GM18519 (cell line): ENCODE measurements at regions not wholly inside any gene's neighbourhood (a gene's known extent, or its start where the extent isn't known, plus 50 kb on each side); places are given as distances from the start of the nearest gene placed in this dataset.
"Not testable (repeated sequence)": the region's sequence is repeated elsewhere in the genome, so short reads cannot be mapped to it uniquely, and the experiment has no call there.

ENCODE experiments used
- ATAC-seq: cut with Tn5 transposase; IDR thresholded peaks from one replicate; pipeline ENCODE4 v1.9.1; 2021; ENCODE audit warnings: mild to moderate bottlenecking, moderate library complexity; ENCODE audit not compliant: unreplicated experiment, low FRiP score

GRCh38 chr2:39487398-39488250, 50.5 kb upstream of the MAP4K3 start:
- ATAC-seq = no peak

GRCh38 chr2:39488450-39488849, 51.4 kb upstream of the MAP4K3 start:
- ATAC-seq = no peak

GRCh38 chr2:39490586-39490985, 53.5 kb upstream of the MAP4K3 start:
- no peak for ATAC-seq

GRCh38 chr2:39491653-39492052, 54.6 kb upstream of the MAP4K3 start:
- no peak for ATAC-seq

GRCh38 chr2:39492095-39492590, 55.1 kb upstream of the MAP4K3 start:
- ATAC-seq = peak; percentile 96

GRCh38 chr2:39492716-39493115, 55.6 kb upstream of the MAP4K3 start:
- ATAC-seq = no peak

- peak; percentile 37 for ATAC-seq
These were observed 57.7 kb upstream of the MAP4K3 start for GRCh38 chr2:39494784-39495251.

- no peak for ATAC-seq
These were observed 60.2 kb upstream of the MAP4K3 start for GRCh38 chr2:39497082-39497801.

- not testable (repeated sequence) for ATAC-seq
These were observed 61.1 kb upstream of the MAP4K3 start for GRCh38 chr2:39498176-39498575.

GRCh38 chr2:39498786-39499185, 61.7 kb upstream of the MAP4K3 start:
- no peak for ATAC-seq

- no peak for ATAC-seq
These were observed 62.3 kb upstream of the MAP4K3 start for GRCh38 chr2:39499336-39499735.

- no peak for ATAC-seq
These were observed 64.3 kb upstream of the MAP4K3 start for GRCh38 chr2:39501412-39501811.

- ATAC-seq = no peak
These were observed 66.2 kb upstream of the MAP4K3 start for GRCh38 chr2:39503277-39503676.

- no peak for ATAC-seq
These were observed 67.8 kb upstream of the MAP4K3 start for GRCh38 chr2:39504790-39505335.

GRCh38 chr2:39506215-39506614, 69.1 kb upstream of the MAP4K3 start:
- ATAC-seq = no peak

- no peak for ATAC-seq
These were observed 71.1 kb upstream of the MAP4K3 start for GRCh38 chr2:39508198-39508597.

GRCh38 chr2:39510140-39510539, 73.1 kb upstream of the MAP4K3 start:
- ATAC-seq = no peak

- no peak for ATAC-seq
These were observed 74.1 kb upstream of the MAP4K3 start for GRCh38 chr2:39511219-39511604.

- ATAC-seq = no peak
These were observed 74.7 kb upstream of the MAP4K3 start for GRCh38 chr2:39511605-39512433.

- no peak for ATAC-seq
These were observed 75.4 kb upstream of the MAP4K3 start for GRCh38 chr2:39512434-39512935.
